Hepatic stellate cell (primary cell): ENCODE measurements at regions not wholly inside any gene's neighbourhood (a gene's known extent, or its start where the extent isn't known, plus 50 kb on each side); places are given as distances from the start of the nearest gene placed in this dataset.
"Not testable (repeated sequence)": the region's sequence is repeated elsewhere in the genome, so short reads cannot be mapped to it uniquely, and the experiment has no call there.

Experiments
- DNase-seq: peaks from one replicate; pipeline ENCODE4 v3.0.0; 2011; ENCODE audit warnings: low spot score

- no peak for DNase-seq
Measured at GRCh38 chr10:125605167-125605566, 77.8 kb downstream of the TEX36 start.

GRCh38 chr10:125602825-125603224, 80.1 kb downstream of the TEX36 start:
- no peak for DNase-seq

- no peak for DNase-seq
Measured at GRCh38 chr10:125599194-125599593, 83.8 kb downstream of the TEX36 start.

- no peak for DNase-seq
Measured at GRCh38 chr10:125595911-125596310, 87.1 kb downstream of the TEX36 start.

DNA sequence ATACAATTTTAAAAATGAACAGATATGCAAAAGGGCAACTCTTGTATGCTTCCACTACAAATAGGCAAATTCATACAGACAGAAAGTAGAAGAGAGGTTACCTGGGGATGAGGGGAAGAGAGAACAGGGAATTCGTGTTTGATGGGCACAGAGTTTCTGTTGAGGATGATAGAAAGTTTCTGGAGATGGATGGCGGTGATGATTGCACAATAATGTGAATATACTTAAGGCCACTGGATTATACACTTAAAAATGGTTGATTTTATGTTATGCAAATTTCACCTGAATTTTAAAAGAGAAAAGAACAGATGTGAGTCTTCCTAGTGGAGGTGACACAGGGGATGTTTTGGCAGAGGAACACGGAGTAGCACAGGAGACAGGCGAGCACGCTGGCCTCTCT, 89.3 kb downstream of the TEX36 start:
- DNase-seq, result no peak

GRCh38 chr10:125592897-125593296, 90.1 kb downstream of the TEX36 start:
- no peak for DNase-seq

DNA sequence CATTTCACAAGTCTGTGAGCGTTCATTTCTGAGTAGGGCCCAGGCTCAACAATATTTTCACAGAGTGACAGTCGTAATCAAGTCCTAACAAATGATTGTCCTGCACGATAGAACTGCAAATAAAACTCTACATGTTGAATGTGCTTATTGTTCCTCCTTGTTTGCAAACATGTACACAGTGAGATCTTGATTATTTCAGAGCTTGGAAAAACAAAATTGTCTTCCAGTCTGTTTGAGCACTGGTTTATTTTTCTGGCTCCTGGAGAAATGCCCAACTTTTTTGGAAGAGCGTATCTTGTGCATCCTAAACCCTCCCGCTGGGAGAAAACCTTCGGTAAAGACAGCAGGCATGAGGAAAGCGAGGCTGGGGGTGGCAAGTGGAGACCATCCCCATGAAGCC, 91.1 kb downstream of the TEX36 start:
- no peak for DNase-seq

GRCh38 chr10:125588738-125589137, 94.2 kb downstream of the TEX36 start:
- not testable (repeated sequence) for DNase-seq

DNA sequence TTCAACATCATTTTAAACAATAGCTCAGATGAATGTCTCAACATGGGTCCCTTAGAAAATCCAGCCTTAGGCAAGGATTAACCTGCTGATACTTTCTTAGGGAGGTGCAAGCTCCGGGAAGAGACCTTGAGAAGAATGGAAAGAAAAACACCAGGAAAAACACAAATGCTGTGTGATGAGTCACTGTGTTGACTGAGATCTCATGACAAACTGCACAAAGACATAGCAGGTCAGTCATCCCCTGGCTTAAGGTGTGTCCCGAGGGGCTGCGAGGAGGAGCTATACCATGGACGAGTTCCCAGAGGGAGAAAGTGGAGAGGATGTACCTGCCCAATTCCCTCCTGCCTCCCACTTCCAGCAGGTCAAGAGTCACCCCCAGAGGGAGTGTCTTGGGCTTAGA, 98.0 kb downstream of the TEX36 start:
- no peak for DNase-seq

- DNase-seq, result no peak
Measured at GRCh38 chr10:125578658-125579315, 104.2 kb downstream of the TEX36 start.

DNA sequence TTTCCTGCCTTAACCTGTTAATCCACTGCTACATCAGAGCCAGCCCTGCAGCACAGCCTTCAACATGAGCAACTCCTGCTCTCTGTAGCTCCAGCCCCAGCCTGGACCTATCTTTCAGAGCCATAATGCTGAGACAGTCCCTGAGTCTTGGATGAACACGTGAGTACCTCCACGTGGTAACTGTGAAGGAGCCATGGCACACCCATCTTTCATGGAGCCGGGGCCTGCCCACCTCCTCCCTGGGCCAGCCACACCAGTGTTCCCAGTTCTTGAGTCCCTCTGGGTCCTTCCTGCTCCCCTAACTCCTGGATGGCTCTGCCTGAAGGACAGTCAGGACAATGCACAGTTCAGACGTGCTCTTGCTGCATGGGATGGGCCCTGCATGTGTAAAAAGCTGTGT, 107.1 kb downstream of the TEX36 start:
- DNase-seq, result no peak

DNA sequence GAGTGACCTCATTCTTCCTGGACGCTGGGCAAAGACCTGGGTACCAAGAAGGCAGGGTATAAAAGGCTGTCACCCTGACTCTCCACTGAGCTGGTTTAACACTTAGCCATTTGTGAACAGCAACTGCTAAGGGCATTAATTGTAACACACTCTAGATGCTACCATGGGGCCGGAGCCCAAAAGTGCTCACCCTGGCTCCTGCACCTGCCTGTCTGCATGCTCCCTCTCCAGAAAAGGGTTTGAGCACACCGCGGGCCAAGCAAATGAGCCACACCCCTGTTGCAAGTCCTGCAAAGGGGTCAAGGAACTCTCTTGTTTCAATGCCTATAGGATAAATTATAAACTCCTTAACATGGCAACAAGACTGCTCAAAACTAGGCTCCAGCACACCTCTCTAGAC, 114.8 kb downstream of the TEX36 start:
- DNase-seq, result no peak

GRCh38 chr10:125567529-125567928, 115.4 kb downstream of the TEX36 start:
- DNase-seq, result no peak

GRCh38 chr10:125565046-125565445, 117.9 kb downstream of the TEX36 start:
- DNase-seq, result no peak

GRCh38 chr10:125564570-125564969, 118.4 kb downstream of the TEX36 start:
- no peak for DNase-seq

DNA sequence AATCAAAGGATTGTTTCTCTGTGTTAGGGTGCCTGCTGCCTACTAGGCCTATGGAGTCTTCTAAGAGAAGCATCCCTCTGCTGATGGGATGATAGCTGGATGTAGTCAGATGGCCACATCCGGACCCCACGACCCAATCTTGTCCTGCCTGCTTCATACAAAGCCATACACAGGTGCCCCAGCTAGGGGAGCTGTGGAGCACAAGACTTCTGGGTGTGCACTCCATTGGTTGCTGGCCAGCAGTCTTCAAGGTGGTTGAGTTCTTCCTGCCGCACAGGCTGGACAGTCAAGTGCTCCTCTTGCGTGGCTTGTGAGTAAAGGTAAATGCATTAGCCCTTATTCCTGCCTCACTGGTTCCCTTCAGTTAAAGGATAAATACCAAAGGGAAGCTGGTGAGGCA, 120.2 kb downstream of the TEX36 start:
- no peak for DNase-seq

GRCh38 chr10:125560947-125561346, 122.0 kb downstream of the TEX36 start:
- no peak for DNase-seq

GRCh38 chr10:125559210-125559609, 123.8 kb downstream of the TEX36 start:
- DNase-seq, result no peak

DNA sequence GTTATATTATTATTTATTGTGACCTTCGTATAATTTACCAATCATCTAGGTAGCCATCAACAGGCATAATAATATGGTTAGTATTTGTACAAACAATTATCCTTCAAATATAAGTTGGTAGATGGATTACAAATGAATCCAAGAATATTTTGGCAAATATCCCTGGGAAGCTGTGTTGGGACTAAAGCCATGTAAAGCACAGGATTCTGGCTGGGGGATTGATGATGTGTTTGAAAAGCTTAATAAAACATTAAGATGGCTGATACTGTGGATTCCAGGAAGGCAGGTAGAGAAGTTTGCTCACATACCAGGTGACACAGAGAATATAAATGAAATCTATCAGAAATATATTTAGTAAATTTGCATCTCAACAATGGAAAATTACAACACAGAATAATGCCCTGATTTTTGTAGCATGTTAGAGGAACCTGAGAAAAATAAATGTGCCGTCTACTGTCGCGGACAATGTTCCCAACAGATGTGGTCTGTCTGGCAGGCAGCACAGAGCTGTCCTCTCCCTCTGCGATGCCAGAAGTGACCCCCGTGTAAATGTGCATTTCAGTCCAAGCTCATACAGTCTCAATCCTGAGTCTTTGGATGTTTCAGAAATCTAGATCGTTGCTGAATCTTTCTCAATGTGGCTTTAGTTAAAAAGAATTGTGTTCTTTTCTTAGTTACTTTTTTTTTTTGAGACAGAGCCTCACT, 125.0 kb downstream of the TEX36 start:
- no peak for DNase-seq

- DNase-seq, result no peak
Measured at GRCh38 chr10:125557311-125557710, 125.7 kb downstream of the TEX36 start.

GRCh38 chr10:125556882-125557281, 126.1 kb downstream of the TEX36 start:
- DNase-seq, result no peak

GRCh38 chr10:125555743-125556142, 127.2 kb downstream of the TEX36 start:
- DNase-seq, result no peak

GRCh38 chr10:125555267-125555666, 127.7 kb downstream of the TEX36 start:
- no peak for DNase-seq

DNA sequence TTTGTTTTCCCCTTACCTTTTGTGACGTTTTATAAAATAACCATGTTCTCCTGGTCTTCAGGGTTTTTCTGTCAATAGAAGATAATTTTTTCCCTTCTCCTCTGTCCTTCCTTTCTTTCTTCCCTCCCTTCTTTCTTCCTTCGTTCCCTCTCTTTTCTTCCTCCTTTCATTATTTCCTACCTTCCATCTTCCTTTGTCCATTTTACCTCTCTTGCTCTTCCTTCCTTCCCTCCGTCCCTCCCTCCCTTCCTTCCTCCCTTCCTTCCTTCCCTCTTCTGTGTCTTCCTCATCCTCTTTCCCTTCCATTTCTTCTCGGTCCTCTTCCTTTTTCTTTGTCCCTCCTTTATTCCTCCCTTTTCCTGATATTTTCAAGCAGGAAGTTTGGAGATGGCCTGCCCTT, 128.2 kb downstream of the TEX36 start:
- no peak for DNase-seq
